ENCODE measurements at regions not wholly inside any gene's neighbourhood (a gene's known extent, or its start where the extent isn't known, plus 50 kb on each side); places are given as distances from the start of the nearest gene placed in this dataset.

DNA sequence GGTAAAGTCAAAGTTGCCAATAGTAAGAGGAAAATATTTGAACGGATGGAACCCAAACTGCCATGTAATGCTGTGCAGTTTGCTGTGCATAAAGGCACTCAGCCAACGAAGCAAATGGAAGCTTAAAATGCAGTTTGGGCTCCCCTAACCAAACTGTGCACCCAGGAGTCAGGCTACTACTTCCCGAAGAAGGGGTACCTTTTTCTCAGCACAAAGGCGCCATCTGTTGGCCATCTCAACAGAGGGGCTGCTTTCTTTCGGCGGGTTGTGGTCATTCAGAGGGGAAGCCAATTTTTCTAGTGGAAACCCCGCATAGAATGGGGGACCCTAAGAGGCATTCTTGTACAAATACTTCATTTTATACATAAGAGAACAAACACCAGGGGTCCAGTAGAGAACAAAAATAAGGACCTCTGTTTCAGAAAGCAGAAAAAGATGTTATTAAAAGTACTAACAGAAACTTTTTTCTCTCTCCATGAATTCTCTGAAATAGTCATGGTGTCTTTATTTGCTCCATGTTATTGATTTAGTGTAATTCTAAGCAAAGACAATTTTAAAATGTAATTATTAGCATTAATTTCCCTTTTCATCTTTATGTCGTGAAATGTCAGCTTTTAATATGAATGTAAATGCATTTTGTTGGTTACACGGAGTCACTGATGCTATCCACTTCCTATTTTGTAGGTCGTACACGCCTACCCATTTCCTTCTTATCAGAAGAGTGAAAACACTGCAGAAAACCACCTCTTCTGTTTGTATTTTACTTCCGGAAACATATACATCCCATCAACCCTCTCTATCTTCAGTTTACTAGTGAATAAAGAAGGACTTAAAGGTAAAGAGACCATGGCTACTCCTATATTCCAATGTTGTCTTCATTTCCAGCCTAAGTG is 453.3 kb downstream of the KCNJ2 start:
- no peaks in the 10 kb centered on the region for H3K9me3 ChIP-seq (ENCODE audit: control insufficient read depth in 1 of 2, low read length in 2 of 2)
- no peaks in the 10 kb centered on the region for H3K27me3 ChIP-seq (ENCODE audit: low read depth, low read length)
- no peaks in the 10 kb centered on the region for H3K36me3 ChIP-seq (ENCODE audit: control insufficient read depth in 1 of 2, insufficient read depth in 2 of 2, low read length in 2 of 2)
- H3K4me1 ChIP-seq (ENCODE audit: control insufficient read depth in 1 of 2, insufficient read depth in 2 of 2, low read length in 2 of 2) = no peaks in the 10 kb centered on the region
- H3K27ac ChIP-seq (ENCODE audit: low read length) = no peak overlapping the region
- H3K4me3 ChIP-seq (ENCODE audit: low read depth in 1 of 2, low read length in 2 of 2) = no peak overlapping the region

DNA sequence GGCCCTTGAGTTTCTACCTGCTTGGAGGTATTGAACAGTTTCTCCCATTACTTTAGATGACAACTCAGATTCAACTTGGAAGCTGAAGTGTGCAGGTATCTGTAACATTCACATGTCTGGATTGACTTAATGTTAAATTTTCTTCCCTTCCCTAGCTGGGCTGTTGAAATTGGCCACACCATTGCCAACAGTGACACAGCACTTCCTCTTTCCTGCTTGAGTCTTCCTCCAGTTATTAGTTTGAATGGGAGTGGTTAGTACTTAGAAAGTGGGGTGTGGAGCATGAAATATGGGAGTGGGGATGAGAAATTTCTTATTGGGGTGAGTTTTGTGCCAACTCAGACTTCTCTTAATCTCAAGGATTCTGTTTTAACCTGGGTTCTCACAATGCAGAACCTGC is 454.9 kb downstream of the KCNJ2 start:
- Histone ChIP-seq H3K27ac (ENCODE audit: low read length) (no peak overlapping the region), H3K36me3 (ENCODE audit: control insufficient read depth in 1 of 2, insufficient read depth in 2 of 2, low read length in 2 of 2) (no peaks in the 10 kb centered on the region), H3K9me3 (ENCODE audit: control insufficient read depth in 1 of 2, low read length in 2 of 2) (no peaks in the 10 kb centered on the region), H3K27me3 (ENCODE audit: low read depth, low read length) (no peaks in the 10 kb centered on the region), H3K4me1 (ENCODE audit: control insufficient read depth in 1 of 2, insufficient read depth in 2 of 2, low read length in 2 of 2) (no peaks in the 10 kb centered on the region), H3K4me3 (ENCODE audit: low read depth in 1 of 2, low read length in 2 of 2) (no peak overlapping the region)

DNA sequence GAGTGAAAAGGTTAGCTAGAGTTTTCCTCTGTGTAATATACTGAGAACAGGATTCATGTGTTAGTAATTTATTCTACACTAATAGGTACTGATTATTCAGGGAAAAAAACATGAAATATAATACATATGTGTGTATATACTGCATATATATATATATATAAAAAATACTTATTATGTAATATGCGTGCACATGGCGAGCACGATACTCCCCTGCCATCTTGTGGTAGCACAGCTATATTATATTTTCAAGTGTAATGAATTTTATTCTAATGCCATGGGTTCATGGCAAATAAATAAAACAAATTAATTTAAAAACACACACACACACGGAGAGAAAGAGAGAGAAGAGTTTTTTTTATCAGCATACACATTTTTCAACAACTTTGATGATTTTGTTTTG is 460.6 kb downstream of the KCNJ2 start:
- H3K4me3 ChIP-seq (ENCODE audit: low read depth in 1 of 2, low read length in 2 of 2) = no peak overlapping the region
- no peak overlapping the region for H3K27ac ChIP-seq (ENCODE audit: low read length)
- no peaks in the 10 kb centered on the region for H3K4me1 ChIP-seq (ENCODE audit: control insufficient read depth in 1 of 2, insufficient read depth in 2 of 2, low read length in 2 of 2)
- H3K36me3 ChIP-seq (ENCODE audit: control insufficient read depth in 1 of 2, insufficient read depth in 2 of 2, low read length in 2 of 2) = no peaks in the 10 kb centered on the region
- H3K27me3 ChIP-seq (ENCODE audit: low read depth, low read length) = no peaks in the 10 kb centered on the region
- no peaks in the 10 kb centered on the region for H3K9me3 ChIP-seq (ENCODE audit: control insufficient read depth in 1 of 2, low read length in 2 of 2)

DNA sequence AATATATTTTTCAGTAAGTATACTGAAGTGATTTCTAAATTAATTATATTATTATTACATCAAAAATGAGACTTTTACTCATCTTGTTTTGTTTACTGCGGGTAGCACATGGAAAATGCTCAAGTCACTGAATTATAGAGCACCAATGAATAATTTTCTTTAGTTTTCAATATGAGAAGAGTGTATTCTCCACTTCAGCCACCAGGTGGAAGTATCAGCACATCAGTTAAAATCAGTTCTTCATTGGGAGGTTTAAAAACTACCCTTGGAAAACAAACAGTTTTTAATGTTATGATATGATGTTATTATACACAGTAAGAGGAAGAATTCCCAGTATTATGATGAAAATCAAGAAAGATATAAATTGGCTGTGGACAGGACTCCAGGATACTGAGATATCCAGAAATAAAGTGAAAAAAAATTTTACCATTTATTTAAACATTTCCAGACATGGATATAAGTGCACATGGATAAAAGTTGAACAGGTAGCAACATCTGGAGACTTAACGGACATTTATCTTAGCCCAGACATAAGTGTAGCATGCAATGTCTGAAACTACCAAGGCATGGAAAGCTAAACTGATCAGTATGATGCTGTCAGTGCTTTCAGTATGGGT is 467.3 kb downstream of the KCNJ2 start:
- H3K9me3 ChIP-seq (ENCODE audit: control insufficient read depth in 1 of 2, low read length in 2 of 2) = no peaks in the 10 kb centered on the region
- H3K4me3 ChIP-seq (ENCODE audit: low read depth in 1 of 2, low read length in 2 of 2) = no peak overlapping the region
- H3K27ac ChIP-seq (ENCODE audit: low read length) = no peak overlapping the region

DNA sequence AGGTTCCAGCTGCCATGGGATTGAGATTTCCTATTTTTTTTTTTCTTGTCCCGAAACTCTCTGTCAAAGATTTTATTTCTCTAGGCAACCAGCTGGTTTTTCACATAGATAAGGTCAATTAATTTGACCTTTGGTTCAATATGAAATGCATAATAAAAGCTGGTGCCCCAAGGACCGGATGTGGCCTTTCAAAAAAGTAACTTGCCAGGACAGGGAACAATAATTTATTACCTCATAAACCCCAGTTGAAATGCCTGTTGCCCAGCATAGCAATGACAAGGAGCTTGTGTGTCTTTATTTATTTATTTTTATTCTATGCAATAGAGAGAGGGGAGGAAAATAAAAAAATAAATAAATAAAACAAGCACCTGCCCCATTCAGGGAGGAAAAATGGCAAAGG is 472.7 kb downstream of the KCNJ2 start:
- no peak overlapping the region for H3K27ac ChIP-seq (ENCODE audit: low read length)
- H3K27me3 ChIP-seq (ENCODE audit: low read depth, low read length) = no peaks in the 10 kb centered on the region
- no peaks in the 10 kb centered on the region for H3K4me1 ChIP-seq (ENCODE audit: control insufficient read depth in 1 of 2, insufficient read depth in 2 of 2, low read length in 2 of 2)
- no peaks in the 10 kb centered on the region for H3K36me3 ChIP-seq (ENCODE audit: control insufficient read depth in 1 of 2, insufficient read depth in 2 of 2, low read length in 2 of 2)
- no peaks in the 10 kb centered on the region for H3K9me3 ChIP-seq (ENCODE audit: control insufficient read depth in 1 of 2, low read length in 2 of 2)
- no peak overlapping the region for H3K4me3 ChIP-seq (ENCODE audit: low read depth in 1 of 2, low read length in 2 of 2)

More for the DNA sequence above, 467.3 kb downstream of the KCNJ2 start:
- no peaks in the 10 kb centered on the region for H3K4me1 ChIP-seq (ENCODE audit: control insufficient read depth in 1 of 2, insufficient read depth in 2 of 2, low read length in 2 of 2)
- H3K27me3 ChIP-seq (ENCODE audit: low read depth, low read length) = no peaks in the 10 kb centered on the region
- no peaks in the 10 kb centered on the region for H3K36me3 ChIP-seq (ENCODE audit: control insufficient read depth in 1 of 2, insufficient read depth in 2 of 2, low read length in 2 of 2)

DNA sequence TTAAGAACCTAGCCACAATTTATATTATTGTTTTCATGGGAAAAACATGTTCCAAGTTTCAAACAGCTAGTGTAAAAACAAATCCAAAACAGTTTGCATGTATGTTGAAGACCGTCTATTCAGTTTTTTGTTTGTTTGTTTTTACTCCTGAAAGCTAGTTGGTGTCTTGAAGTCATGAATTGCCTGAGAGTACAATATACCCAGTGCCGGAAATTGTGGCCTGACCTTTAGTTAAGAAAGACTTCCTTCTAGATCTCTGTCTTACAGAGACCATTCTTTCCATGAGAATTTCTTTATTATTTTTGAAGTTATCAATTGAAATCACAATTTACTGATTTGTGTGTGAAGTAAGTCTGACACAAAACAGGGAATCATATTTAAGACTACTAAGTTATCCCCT is 474.8 kb downstream of the KCNJ2 start:
- Histone ChIP-seq H3K36me3 (ENCODE audit: control insufficient read depth in 1 of 2, insufficient read depth in 2 of 2, low read length in 2 of 2) (no peaks in the 10 kb centered on the region), H3K9me3 (ENCODE audit: control insufficient read depth in 1 of 2, low read length in 2 of 2) (no peaks in the 10 kb centered on the region), H3K27ac (ENCODE audit: low read length) (no peak overlapping the region), H3K4me3 (ENCODE audit: low read depth in 1 of 2, low read length in 2 of 2) (no peak overlapping the region), H3K27me3 (ENCODE audit: low read depth, low read length) (no peaks in the 10 kb centered on the region), H3K4me1 (ENCODE audit: control insufficient read depth in 1 of 2, insufficient read depth in 2 of 2, low read length in 2 of 2) (no peaks in the 10 kb centered on the region)

DNA sequence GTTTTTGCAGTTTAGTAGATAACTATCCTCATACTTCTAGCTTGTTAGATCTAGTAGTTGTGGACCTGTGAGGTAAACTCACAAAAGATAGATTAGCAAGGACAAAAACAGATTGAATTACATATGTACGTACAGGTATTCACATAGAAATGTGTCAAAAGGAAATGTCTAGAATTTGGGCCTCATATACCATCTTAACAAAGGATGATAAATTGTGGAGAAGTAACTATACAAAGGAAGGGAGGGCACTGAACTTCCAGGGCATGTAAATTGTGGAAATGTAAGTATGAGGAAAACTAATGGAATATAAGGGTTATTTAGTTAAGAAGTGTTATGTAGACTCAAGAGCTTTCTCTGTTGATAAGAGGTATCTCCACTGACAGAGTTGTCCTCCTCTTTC is 477.3 kb downstream of the KCNJ2 start:
- Histone ChIP-seq H3K4me1 (ENCODE audit: control insufficient read depth in 1 of 2, insufficient read depth in 2 of 2, low read length in 2 of 2) (no peaks in the 10 kb centered on the region), H3K9me3 (ENCODE audit: control insufficient read depth in 1 of 2, low read length in 2 of 2) (no peaks in the 10 kb centered on the region), H3K4me3 (ENCODE audit: low read depth in 1 of 2, low read length in 2 of 2) (no peak overlapping the region), H3K36me3 (ENCODE audit: control insufficient read depth in 1 of 2, insufficient read depth in 2 of 2, low read length in 2 of 2) (no peaks in the 10 kb centered on the region), H3K27ac (ENCODE audit: low read length) (no peak overlapping the region), H3K27me3 (ENCODE audit: low read depth, low read length) (no peaks in the 10 kb centered on the region)

DNA sequence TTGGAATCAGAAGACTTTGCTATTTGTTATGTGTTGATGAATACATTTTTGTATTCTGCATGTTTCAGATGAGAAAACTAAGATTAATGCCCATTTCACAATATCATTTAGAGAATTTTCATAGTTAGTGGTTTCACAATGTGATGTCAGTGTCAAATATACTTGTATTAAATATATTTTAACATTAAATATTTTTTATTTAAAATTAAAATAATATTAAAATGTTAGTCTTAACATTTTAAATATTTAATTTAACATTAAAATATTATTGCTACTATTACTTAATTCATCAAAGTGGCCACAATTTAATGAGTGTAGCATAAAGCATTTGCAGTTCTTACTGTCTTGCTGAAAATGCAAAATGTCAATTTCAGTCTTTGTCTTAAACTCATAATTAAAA is 478.8 kb downstream of the KCNJ2 start:
- Histone ChIP-seq H3K27ac (ENCODE audit: low read length) (no peak overlapping the region), H3K27me3 (ENCODE audit: low read depth, low read length) (no peaks in the 10 kb centered on the region), H3K4me1 (ENCODE audit: control insufficient read depth in 1 of 2, insufficient read depth in 2 of 2, low read length in 2 of 2) (no peaks in the 10 kb centered on the region), H3K9me3 (ENCODE audit: control insufficient read depth in 1 of 2, low read length in 2 of 2) (no peaks in the 10 kb centered on the region), H3K4me3 (ENCODE audit: low read depth in 1 of 2, low read length in 2 of 2) (no peak overlapping the region), H3K36me3 (ENCODE audit: control insufficient read depth in 1 of 2, insufficient read depth in 2 of 2, low read length in 2 of 2) (no peaks in the 10 kb centered on the region)

DNA sequence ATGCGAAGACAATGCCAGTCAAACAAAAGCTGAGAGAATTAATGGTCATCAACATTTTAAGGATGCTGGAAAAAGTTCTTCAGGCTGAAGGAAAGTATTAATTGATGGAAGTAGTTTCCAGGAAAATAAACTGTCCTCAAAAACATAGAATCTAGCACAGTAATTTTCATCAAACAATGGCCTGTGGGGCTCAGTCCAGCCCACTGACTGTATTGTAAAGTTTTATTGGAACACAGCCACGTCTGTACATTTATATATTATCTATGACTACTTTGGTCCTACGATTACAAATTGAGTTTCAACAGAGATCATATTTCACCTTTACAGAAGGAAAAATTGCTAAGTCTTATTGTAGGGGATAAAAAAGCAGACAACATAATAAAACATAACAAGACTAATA is 484.5 kb downstream of the KCNJ2 start:
- no peak overlapping the region for H3K27ac ChIP-seq (ENCODE audit: low read length)
- no peaks in the 10 kb centered on the region for H3K27me3 ChIP-seq (ENCODE audit: low read depth, low read length)
- peaks cover 0 to 7% of the 10 kb centered on the region in 2 donors for H3K4me1 ChIP-seq (ENCODE audit: control insufficient read depth in 1 of 2, insufficient read depth in 2 of 2, low read length in 2 of 2)
- H3K4me3 ChIP-seq (ENCODE audit: low read depth in 1 of 2, low read length in 2 of 2) = no peak overlapping the region
- H3K9me3 ChIP-seq (ENCODE audit: control insufficient read depth in 1 of 2, low read length in 2 of 2) = no peaks in the 10 kb centered on the region
- no peaks in the 10 kb centered on the region for H3K36me3 ChIP-seq (ENCODE audit: control insufficient read depth in 1 of 2, insufficient read depth in 2 of 2, low read length in 2 of 2)

DNA sequence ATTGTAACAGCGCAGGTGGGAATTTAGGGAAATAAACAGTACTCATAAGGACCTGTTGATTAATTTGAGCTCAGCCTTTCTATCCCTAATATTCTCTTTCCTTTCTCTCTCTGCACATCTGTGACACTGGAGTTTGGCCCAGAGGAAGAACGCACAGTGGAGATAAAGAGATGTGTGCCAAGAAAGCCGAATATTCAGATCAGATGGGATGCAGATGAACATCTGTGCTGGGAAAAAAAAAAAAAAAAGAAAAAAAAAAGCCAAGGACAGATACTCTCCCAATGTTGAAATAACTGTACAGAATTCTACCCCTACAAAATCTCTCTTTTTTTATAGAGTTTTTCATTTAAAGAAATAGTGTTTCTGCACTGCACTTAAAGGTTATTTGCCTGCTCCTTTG is 485.4 kb downstream of the KCNJ2 start:
- Histone ChIP-seq H3K27ac (ENCODE audit: low read length) (no peak overlapping the region), H3K4me3 (ENCODE audit: low read depth in 1 of 2, low read length in 2 of 2) (no peak overlapping the region)

DNA sequence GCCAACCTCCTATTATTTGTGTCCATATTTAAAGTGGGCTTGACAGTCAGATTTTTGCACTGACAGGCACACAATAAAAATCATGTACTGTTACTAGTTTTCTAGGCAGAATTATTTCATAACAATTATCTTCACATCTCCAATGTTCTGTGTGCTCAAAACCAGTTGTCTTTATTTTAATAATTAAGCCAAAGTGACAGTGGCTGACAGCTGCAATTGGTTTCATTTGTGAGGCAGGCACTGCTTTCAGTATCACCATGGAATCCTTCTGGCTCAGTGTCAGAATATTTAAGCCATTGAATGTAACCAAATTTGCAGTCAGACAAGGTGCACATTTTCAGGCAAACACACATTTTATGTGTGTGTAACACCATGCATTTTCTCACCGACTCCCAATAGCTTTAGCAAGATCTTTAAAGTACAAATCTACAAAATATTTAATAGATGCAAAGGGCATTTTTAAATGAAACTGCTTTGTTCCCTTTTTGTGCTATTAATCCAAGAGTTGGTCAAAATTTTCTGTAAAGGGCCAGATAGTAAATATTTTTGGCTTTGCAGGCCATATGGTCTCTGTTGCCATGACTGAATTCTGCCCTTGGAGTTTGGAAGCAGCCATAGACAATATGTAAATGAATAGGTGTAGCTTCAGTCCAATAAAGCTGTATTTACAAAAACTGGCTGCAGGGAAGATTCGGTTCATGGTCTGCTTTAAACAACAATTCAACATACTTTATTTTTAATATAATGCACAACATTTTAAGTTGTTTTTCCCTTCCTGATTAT is 486.0 kb downstream of the KCNJ2 start:
- Histone ChIP-seq H3K9me3 (ENCODE audit: control insufficient read depth in 1 of 2, low read length in 2 of 2) (no peaks in the 10 kb centered on the region), H3K4me3 (ENCODE audit: low read depth in 1 of 2, low read length in 2 of 2) (no peak overlapping the region), H3K36me3 (ENCODE audit: control insufficient read depth in 1 of 2, insufficient read depth in 2 of 2, low read length in 2 of 2) (no peaks in the 10 kb centered on the region), H3K27ac (ENCODE audit: low read length) (no peak overlapping the region), H3K27me3 (ENCODE audit: low read depth, low read length) (no peaks in the 10 kb centered on the region), H3K4me1 (ENCODE audit: control insufficient read depth in 1 of 2, insufficient read depth in 2 of 2, low read length in 2 of 2) (peaks cover 0 to 7% of the 10 kb centered on the region in 2 donors)

More for the DNA sequence above, 485.4 kb downstream of the KCNJ2 start:
- Histone ChIP-seq H3K36me3 (ENCODE audit: control insufficient read depth in 1 of 2, insufficient read depth in 2 of 2, low read length in 2 of 2) (no peaks in the 10 kb centered on the region), H3K27me3 (ENCODE audit: low read depth, low read length) (no peaks in the 10 kb centered on the region), H3K9me3 (ENCODE audit: control insufficient read depth in 1 of 2, low read length in 2 of 2) (no peaks in the 10 kb centered on the region), H3K4me1 (ENCODE audit: control insufficient read depth in 1 of 2, insufficient read depth in 2 of 2, low read length in 2 of 2) (peaks cover 0 to 7% of the 10 kb centered on the region in 2 donors)
